GM12878 (cell line): ENCODE measurements at regions not wholly inside any gene's neighbourhood (a gene's known extent, or its start where the extent isn't known, plus 50 kb on each side); places are given as distances from the start of the nearest gene placed in this dataset.

Experiments
- ATAC-seq: fragments of 200-7000 bp; cut with Tn5 transposase; 3 replicates; pipeline ENCODE4 v1.9.1; 2020; ENCODE audit warnings: mild to moderate bottlenecking, moderate library complexity
- BruUV-seq: library from RNA; stranded (reverse); fragments of 400-500 nt; replicated peaks from 2 replicates; lab custom pipeline; 2021; lab: Mats Ljungman, UMichigan
- CTCF ChIA-PET: fragments of 300-600 bp; sonication (Branson Sonifier 250); formaldehyde crosslinking; extraction: SDS; loops from one replicate; lab custom pipeline; 2021; ENCODE audit warnings: inconsistent platforms; lab: Yijun Ruan, JAX
- POLR2A ChIA-PET: fragments of 350-600 bp; formaldehyde crosslinking; extraction: SDS; loops from one replicate; lab custom pipeline; 2021; ENCODE audit warnings: inconsistent platforms; lab: Charles Lee
- RAD21 ChIA-PET: fragments of 300-600 bp; sonication (Branson Sonifier 250); formaldehyde crosslinking; loops from one replicate; lab custom pipeline; 2023; ENCODE audit warnings: antibody characterized with exemption; ENCODE audit not compliant: unreplicated experiment; lab: Charles Lee
- SMC1A ChIA-PET: fragments of 300-600 bp; sonication (Branson Sonifier 250); formaldehyde crosslinking; loops from one replicate; lab custom pipeline; 2023; ENCODE audit not compliant: unreplicated experiment, uncharacterized antibody; lab: Charles Lee
- DNase-seq: peaks from one replicate; pipeline ENCODE4 v3.0.0-alpha.2; 2011; ENCODE audit warnings: low read depth, low spot score
- FAIRE-seq: peaks from 3 replicates; lab custom pipeline; 2011; peaks lifted over from hg19 to GRCh38; lab: Jason Lieb, UNC
- H2AFZ ChIP-seq: 2 replicates; pipeline ENCODE4 v1.6.0; 2011; ENCODE audit warnings: low read depth, low read length, control low read depth; ENCODE audit not compliant: control insufficient read depth
- H3K27ac ChIP-seq: 2 replicates; pipeline ENCODE4 v1.5.1; 2011; ENCODE audit warnings: control low read depth; ENCODE audit not compliant: control insufficient read depth, insufficient read depth
- H3K27me3 ChIP-seq, 2 experiments: replicated peaks in 1 of 2; 2 replicates each; pipeline versions ENCODE4 v1.6.0 to v1.6.1; 2011; ENCODE audit warnings: low read length in 1 of 2; ENCODE audit not compliant: control insufficient read depth in 2 of 2, insufficient read depth in 2 of 2
- H3K36me3 ChIP-seq, 2 experiments: 2 replicates each; pipeline ENCODE4 v1.5.1; 2011; ENCODE audit warnings: low read length in 1 of 2; ENCODE audit not compliant: control insufficient read depth in 2 of 2, insufficient read depth in 2 of 2
- H3K4me1 ChIP-seq: 2 replicates; pipeline ENCODE4 v1.6.1; 2011; ENCODE audit warnings: mild to moderate bottlenecking, low read length, moderate library complexity, mixed read lengths; ENCODE audit not compliant: control insufficient read depth, insufficient read depth
- H3K4me2 ChIP-seq: 2 replicates; pipeline ENCODE4 v1.6.0; 2011; ENCODE audit warnings: control low read depth; ENCODE audit not compliant: control insufficient read depth, insufficient read depth
- H3K4me3 ChIP-seq: fragments of 200-600 bp; sonication (generic); 2 replicates; pipeline ENCODE4 v1.5.1; 2016
- H3K79me2 ChIP-seq: 2 replicates; pipeline ENCODE4 v1.6.0; 2011; ENCODE audit warnings: low read length; ENCODE audit not compliant: control insufficient read depth, insufficient read depth
- H3K9ac ChIP-seq: 2 replicates; pipeline ENCODE4 v1.8.0; 2011; ENCODE audit warnings: low read length, control low read depth, mixed read lengths; ENCODE audit not compliant: control insufficient read depth, insufficient read depth
- H3K9me3 ChIP-seq: replicated peaks from 3 replicates; pipeline ENCODE4 v1.5.1; 2011; ENCODE audit warnings: mild to moderate bottlenecking, low read length; ENCODE audit not compliant: control insufficient read depth, insufficient read depth
- H4K20me1 ChIP-seq: 2 replicates; pipeline ENCODE4 v1.6.0; 2011; ENCODE audit not compliant: control insufficient read depth, insufficient read depth
- ASH2L ChIP-seq: fragments of 300-600, 200-600 bp; sonication (generic); IDR thresholded peaks from 2 replicates; pipeline ENCODE4 v1.6.1; 2017; ENCODE audit warnings: low read depth, mild to moderate bottlenecking, borderline replicate concordance
- CBX3 ChIP-seq: fragments of 200-600 bp; sonication (generic); IDR thresholded peaks from 2 replicates; pipeline ENCODE4 v1.6.1; 2016; ENCODE audit warnings: low read depth, borderline replicate concordance
- CHD1 ChIP-seq: IDR thresholded peaks from 2 replicates; pipeline ENCODE4 v1.6.1; 2012; ENCODE audit warnings: low read depth, low read length, improper control_type of control experiment
- EP300 ChIP-seq, 2 experiments: fragments of 150-350 bp in 1 of 2; IDR thresholded peaks; 2 replicates each; pipeline ENCODE4 v1.6.1; 2011 to 2012; ENCODE audit warnings: low read depth in 2 of 2, low read length in 2 of 2, borderline replicate concordance in 1 of 2, improper control_type of control experiment in 1 of 2, inconsistent platforms in 1 of 2; ENCODE audit not compliant: control insufficient read depth in 1 of 2
- FOXM1 ChIP-seq: IDR thresholded peaks from 2 replicates; pipeline ENCODE4 v1.6.1; 2012; ENCODE audit warnings: low read depth, mild to moderate bottlenecking, inconsistent platforms, low read length, moderate library complexity
- JUND ChIP-seq: IDR thresholded peaks from 2 replicates; pipeline ENCODE4 v1.6.1; 2012; ENCODE audit warnings: low read depth, mild to moderate bottlenecking, low read length, improper control_type of control experiment, moderate library complexity
- KDM1A ChIP-seq: fragments of 200-600 bp; sonication (generic); IDR thresholded peaks from 2 replicates; pipeline ENCODE4 v1.6.1; 2016; ENCODE audit warnings: borderline replicate concordance
- RCOR1 ChIP-seq: conservative IDR thresholded peaks from 2 replicates; pipeline ENCODE4 v1.6.1; 2012; ENCODE audit warnings: low read depth, low read length, improper control_type of control experiment
- SREBF2 ChIP-seq: IDR thresholded peaks from 2 replicates; pipeline ENCODE4 v1.6.1; 2012; ENCODE audit warnings: mild to moderate bottlenecking, low read length
- STAT1 ChIP-seq: fragments of 450-650 bp; conservative IDR thresholded peaks from 2 replicates; pipeline ENCODE4 v1.6.1; 2014; ENCODE audit warnings: antibody characterized with exemption, mild to moderate bottlenecking
- SUZ12 ChIP-seq: fragments of 200-600 bp; sonication (generic); IDR thresholded peaks from one replicate; pipeline ENCODE4 v1.6.1; 2018; ENCODE audit warnings: antibody characterized with exemption, mild to moderate bottlenecking; ENCODE audit not compliant: unreplicated experiment
- WGBS: methylation state at CpG from one replicate; pipeline ENCODE4 v1.1.6; 2016; ENCODE audit warnings: low lambda C conversion rate; ENCODE audit not compliant: insufficient replicate concordance, insufficient coverage; ENCODE audit errors: missing lambda C conversion rate; 5-methylcytosine and 5-hydroxymethylcytosine counted together
- in situ Hi-C: fragments of 300-500 bp; cut with MboI; formaldehyde crosslinking; loops from 9 replicates; pipeline ENCODE4 v1.14.3; 2018; ENCODE audit warnings: mixed read lengths
- intact Hi-C: fragments of 100-400 bp; cut with micrococcal nuclease; formaldehyde crosslinking; loops from one replicate; pipeline ENCODE4 v1.14.2; 2022; ENCODE audit not compliant: unreplicated experiment
- TF ChIP-seq, protein P1 (sequence below): IDR thresholded peaks from 2 replicates; pipeline ENCODE4 v1.6.1; 2012; ENCODE audit warnings: low read depth, low read length, improper control_type of control experiment
- TF ChIP-seq, protein P2 (sequence below): fragments of 450-650 bp; IDR thresholded peaks from 2 replicates; pipeline ENCODE4 v1.6.1; 2017; ENCODE audit warnings: mild to moderate bottlenecking, moderate library complexity

DNA sequence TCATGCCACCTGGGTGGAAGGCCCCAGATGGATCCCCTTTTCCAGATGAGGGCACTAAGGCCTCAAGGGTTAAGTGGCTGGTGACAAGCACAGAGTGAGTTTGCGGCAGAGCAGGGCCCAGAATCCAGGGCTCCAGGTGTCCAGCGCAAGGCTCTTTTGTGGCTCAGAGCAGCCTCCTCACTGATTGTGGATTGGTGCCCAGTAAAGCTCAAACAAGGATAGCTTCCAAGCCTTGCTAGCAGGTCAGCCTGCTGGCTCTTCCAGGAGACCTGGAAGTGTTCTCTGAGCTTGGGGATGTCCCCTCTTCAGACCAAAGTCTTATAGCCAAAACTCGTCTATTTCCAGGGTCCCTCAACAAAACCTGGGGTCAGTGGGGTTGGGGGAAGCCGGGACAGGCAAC lies 167.6 kb upstream of the SYT13 start:
- FAIRE-seq (no peak), DNase-seq (no peak), ATAC-seq (no peak)
- Histone ChIP-seq H3K9ac (no peak overlapping the region), H3K9me3 (no peaks in the 10 kb centered on the region), H4K20me1 (no peaks in the 10 kb centered on the region), H3K4me3 (no peak overlapping the region), H3K27ac (no peak overlapping the region), H3K79me2 (no peaks in the 10 kb centered on the region), H3K4me2 (no peak overlapping the region), H3K4me1 (no peaks in the 10 kb centered on the region), H3K36me3 (no peaks in the 10 kb centered on the region), H3K27me3 (peaks cover 0 to 4% of the 10 kb centered on the region in 2 experiments; a peak in 2 of 4 replicates), H2AFZ (no peak overlapping the region)
- intact Hi-C loops, result no loop called here
- CTCF ChIA-PET, result no interaction called here
- no peak for TF ChIP-seq STAT1
- TF ChIP-seq RCOR1, result no peak
- TF ChIP-seq CBX3, result no peak
- no peak for TF ChIP-seq EP300 (IDR thresholded peaks at IDR 0.05; ENCODE audit: borderline replicate concordance in 1 of 2, control insufficient read depth in 1 of 2, low read depth in 2 of 2, low read length in 2 of 2)
- POLR2A ChIA-PET, result no interaction called here
- WGBS, result 25% methylated on average over 4 of the region's 4 CpGs
- no TSS peak for BruUV-seq
- in situ Hi-C loops, result no loop called here
- RAD21 ChIA-PET, result no interaction called here
- SMC1A ChIA-PET, result no interaction called here

DNA sequence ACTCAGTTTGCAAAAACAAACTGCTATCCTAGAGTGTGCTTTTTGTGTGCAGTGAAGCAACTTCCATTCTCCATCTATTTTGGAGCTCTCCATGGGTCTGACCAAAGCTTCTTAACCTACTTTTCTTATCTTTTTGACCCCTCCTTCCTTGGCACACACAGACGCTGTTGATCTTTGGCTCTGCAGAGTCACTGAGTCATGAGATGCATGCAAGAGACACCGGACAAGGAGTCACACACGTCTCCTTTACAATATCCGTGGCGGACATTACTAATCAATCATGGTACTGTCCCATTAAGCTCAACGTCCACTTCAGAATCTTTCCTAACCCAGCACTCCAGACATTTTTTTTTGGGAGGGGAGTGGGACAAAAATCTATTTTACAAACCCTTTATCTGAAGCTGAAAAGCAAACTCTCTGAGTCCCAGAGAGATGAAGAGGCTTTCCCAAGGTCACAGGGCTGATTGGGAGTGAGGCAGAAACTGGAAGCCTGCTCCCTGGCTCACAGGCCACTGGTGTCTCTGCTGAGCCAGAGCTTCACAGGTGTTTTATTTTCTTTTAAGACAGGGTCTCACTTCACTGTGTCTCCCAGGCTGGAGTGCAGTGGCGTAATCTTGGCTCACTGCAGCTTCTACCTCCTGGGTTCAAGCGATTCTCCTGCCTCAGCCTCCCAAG lies 165.8 kb upstream of the SYT13 start:
- Histone ChIP-seq H3K27ac (no peak overlapping the region), H4K20me1 (no peaks in the 10 kb centered on the region), H3K4me3 (no peak overlapping the region), H3K27me3 (peaks cover 0 to 4% of the 10 kb centered on the region in 2 experiments; a peak in 2 of 4 replicates), H3K36me3 (no peaks in the 10 kb centered on the region), H3K79me2 (no peaks in the 10 kb centered on the region), H2AFZ (no peak overlapping the region), H3K9ac (no peak overlapping the region), H3K4me1 (no peaks in the 10 kb centered on the region), H3K9me3 (no peaks in the 10 kb centered on the region), H3K4me2 (no peak overlapping the region)
- intact Hi-C loops, result no loop called here
- in situ Hi-C loops, result no loop called here
- FAIRE-seq, result no peak
- ChIA-PET SMC1A (no interaction called here), RAD21 (no interaction called here), POLR2A (no interaction called here), CTCF (interaction anchor here (1.1 kb wide), 1 partner anchor 203 kb away, joined by 4 read pairs; no protein-coding TSS in a partner anchor)
- no peak for ATAC-seq
- no TSS peak for BruUV-seq
- under 1% methylated on average over 8 of the region's 8 CpGs for WGBS
- DNase-seq, result no peak
- TF ChIP-seq, protein P1, sequence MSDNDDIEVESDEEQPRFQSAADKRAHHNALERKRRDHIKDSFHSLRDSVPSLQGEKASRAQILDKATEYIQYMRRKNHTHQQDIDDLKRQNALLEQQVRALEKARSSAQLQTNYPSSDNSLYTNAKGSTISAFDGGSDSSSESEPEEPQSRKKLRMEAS, result no peak
- TF ChIP-seq KDM1A (no peak), JUND (no peak), SUZ12 (no peak), CBX3 (no peak), SREBF2 (no peak), ASH2L (no peak), CHD1 (no peak), FOXM1 (no peak)
- TF ChIP-seq, protein P2, sequence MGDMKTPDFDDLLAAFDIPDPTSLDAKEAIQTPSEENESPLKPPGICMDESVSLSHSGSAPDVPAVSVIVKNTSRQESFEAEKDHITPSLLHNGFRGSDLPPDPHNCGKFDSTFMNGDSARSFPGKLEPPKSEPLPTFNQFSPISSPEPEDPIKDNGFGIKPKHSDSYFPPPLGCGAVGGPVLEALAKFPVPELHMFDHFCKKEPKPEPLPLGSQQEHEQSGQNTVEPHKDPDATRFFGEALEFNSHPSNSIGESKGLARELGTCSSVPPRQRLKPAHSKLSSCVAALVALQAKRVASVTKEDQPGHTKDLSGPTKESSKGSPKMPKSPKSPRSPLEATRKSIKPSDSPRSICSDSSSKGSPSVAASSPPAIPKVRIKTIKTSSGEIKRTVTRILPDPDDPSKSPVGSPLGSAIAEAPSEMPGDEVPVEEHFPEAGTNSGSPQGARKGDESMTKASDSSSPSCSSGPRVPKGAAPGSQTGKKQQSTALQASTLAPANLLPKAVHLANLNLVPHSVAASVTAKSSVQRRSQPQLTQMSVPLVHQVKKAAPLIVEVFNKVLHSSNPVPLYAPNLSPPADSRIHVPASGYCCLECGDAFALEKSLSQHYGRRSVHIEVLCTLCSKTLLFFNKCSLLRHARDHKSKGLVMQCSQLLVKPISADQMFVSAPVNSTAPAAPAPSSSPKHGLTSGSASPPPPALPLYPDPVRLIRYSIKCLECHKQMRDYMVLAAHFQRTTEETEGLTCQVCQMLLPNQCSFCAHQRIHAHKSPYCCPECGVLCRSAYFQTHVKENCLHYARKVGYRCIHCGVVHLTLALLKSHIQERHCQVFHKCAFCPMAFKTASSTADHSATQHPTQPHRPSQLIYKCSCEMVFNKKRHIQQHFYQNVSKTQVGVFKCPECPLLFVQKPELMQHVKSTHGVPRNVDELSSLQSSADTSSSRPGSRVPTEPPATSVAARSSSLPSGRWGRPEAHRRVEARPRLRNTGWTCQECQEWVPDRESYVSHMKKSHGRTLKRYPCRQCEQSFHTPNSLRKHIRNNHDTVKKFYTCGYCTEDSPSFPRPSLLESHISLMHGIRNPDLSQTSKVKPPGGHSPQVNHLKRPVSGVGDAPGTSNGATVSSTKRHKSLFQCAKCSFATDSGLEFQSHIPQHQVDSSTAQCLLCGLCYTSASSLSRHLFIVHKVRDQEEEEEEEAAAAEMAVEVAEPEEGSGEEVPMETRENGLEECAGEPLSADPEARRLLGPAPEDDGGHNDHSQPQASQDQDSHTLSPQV, result no peak
